ENCODE measurements at regions not wholly inside any gene's neighbourhood (a gene's known extent, or its start where the extent isn't known, plus 50 kb on each side); places are given as distances from the start of the nearest gene placed in this dataset.

GRCh38 chr2:120566331-120567035, 169.2 kb upstream of the GLI2 start:
- no peak for DNase-seq (ENCODE audit: low read depth, low spot score)

DNA sequence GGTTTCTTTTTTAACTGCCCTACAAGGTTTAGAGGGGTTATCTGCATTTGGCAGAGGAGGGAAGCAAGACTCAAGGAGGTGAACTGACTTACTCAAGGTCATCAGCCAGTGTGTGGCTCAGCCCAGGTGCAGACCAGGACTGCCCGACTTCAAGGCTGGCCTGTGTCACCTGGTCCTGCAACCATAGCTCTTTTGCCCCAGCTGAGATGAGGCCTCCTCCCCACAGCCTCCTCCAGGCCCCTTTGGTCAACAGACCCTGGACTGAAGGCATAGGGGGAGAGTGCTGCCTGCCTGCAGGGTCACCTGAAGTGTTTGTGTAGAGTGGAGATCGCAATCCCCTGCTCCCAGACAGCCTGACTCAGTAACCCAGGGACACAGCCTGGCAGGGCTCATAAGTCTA, 168.5 kb upstream of the GLI2 start:
- no peak for DNase-seq (ENCODE audit: low read depth, low spot score)

GRCh38 chr2:120568089-120568974, 167.3 kb upstream of the GLI2 start:
- DNase-seq (ENCODE audit: low read depth, low spot score), result no peak

GRCh38 chr2:120568975-120569268, 166.7 kb upstream of the GLI2 start:
- DNase-seq (ENCODE audit: low read depth, low spot score), result no peak

DNA sequence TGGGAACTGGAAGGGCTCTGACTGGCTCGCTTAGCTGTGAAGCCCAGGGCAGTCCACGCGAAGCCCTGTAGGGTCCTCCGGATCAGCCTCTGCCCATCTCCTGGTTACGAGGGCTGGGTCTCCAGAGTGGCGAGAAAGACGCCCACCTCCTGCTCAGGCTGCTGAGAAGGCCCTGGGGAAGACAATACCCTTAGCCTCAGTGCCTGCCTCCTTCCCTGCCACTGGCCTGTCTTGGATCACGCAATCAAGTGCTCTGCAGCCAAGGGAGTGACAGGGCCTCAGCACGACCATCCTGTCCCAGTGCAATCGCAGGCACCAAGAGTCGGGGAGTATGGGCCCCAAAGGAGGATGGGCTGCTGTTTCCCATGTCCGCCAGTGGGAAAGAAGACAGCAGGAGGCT, 165.7 kb upstream of the GLI2 start:
- DNase-seq (ENCODE audit: low read depth, low spot score), result no peak

DNA sequence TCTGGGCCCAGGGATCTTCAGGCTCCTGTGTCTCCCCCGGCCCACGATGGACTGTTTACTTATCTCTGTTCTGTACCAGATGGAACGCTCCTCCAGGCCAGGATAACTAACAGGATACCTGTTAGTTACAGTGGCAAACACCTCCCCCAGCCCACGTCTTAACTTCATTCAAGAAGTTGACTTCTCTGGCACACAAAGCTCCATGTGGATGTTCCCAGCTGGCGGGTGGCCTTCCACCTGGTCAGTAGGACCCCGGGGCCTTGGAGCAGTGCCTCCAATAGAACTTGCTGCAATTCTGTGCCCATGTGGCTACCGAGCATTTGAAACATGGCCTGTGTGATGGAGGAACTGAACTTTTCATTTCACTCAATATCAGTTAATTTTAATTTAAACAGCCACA, 165.1 kb upstream of the GLI2 start:
- no peak for DNase-seq (ENCODE audit: low read depth, low spot score)

DNA sequence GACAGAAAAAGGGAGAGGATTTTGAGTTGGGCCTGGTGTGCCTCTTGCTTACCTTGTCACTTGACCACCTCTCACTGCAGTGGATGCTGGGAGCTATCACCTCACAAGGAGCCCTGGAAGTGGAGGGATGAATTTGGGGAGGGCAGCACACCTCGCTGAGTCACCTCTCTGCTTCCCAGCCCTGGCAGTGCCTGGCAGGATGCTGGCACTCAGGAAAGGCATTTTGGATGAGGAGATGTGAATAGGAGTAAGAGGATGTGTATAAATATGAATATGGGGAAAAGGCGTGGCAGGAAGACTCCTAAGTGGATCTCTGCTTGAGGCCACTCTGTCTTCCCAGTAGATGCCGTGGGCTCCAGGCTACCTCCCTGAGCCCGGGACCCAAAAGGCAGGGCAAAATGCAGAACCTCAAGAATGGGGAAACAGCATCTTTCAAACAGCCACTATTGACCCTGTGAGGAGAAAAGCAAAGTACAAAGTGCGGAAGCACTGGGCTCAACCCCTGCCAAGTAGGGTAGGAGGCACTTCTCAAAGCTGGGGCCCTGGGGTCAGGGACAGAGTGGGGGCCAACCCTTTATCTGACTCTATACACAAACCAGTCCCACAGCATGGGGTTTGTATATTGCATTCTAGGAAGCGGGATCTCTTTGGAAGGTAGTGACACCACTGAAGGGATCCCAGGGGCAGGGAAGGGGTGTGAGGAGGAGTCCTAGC, 164.5 kb upstream of the GLI2 start:
- DNase-seq (ENCODE audit: low read depth, low spot score), result no peak

DNA sequence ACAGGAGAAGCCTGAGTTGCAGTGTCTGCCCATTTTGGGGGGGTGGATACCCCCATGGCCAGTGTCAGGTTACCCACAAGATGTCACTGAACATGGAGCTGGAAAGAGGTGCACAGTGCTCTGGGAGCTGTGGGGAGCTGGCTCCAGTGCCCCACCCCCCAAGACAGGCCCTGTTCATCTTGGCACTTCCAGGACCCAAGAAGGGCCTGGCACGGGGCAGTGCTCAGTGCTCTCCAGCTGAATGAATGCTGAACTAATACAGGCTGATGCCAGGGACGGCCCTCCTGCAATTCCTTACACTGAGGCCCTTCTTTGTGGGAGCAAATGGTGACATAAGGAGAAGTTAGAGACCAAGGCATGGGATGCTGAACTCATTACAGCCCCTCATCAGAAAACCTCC, 163.4 kb upstream of the GLI2 start:
- no peak for DNase-seq (ENCODE audit: low read depth, low spot score)

GRCh38 chr2:120574620-120575019, 161.0 kb upstream of the GLI2 start:
- DNase-seq (ENCODE audit: low read depth, low spot score), result no peak

GRCh38 chr2:120575966-120576365, 159.7 kb upstream of the GLI2 start:
- DNase-seq (ENCODE audit: low read depth, low spot score), result no peak

DNA sequence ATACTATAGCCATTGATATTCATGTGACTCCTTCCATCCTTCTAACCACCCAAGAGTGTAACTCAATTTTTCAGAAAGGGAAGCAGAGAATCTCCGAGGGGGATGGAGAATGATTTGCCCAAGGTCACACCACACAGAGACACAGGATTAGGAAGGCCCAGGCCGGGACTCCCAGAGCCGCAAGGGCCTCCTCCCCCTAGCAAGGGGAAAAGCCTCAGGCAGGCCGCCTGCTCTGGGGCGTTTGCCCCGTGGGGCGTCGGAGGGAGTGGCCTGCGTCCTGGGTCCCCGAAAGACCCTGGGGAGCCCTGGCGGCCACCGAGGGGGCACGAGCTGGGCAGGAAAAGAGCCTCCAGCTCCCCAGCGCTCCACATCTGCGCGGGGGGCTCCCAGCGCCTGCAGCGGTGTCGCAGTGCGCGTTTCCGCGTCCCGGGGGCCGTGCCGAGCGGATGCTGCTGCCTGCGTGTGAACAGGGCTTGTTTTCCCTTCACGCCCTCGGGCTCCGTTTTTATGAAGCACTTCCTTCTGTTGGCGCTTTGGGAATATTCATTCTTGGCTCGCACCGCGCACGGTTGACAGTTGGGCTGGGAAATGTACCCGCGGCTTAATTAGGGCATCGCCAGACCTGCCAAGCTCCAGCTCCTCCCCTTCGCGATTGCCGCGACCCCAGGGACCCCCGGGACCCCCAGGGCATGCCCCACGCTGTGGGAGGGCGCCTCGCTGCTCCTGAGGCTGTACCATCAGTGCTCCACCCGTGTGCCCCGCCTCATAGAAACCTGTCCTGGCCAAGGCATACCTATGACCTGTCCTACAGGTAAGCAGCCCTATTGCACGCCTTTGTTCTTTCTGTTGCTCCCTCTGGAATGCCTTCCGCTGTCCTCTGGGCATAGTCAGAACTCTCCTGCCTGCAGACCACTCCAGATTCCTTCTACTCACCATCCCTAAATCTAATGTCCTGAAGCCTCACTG, 158.9 kb upstream of the GLI2 start:
- DNase-seq (ENCODE audit: low read depth, low spot score), result no peak

GRCh38 chr2:120577721-120578295, 157.9 kb upstream of the GLI2 start:
- no peak for DNase-seq (ENCODE audit: low read depth, low spot score)

DNA sequence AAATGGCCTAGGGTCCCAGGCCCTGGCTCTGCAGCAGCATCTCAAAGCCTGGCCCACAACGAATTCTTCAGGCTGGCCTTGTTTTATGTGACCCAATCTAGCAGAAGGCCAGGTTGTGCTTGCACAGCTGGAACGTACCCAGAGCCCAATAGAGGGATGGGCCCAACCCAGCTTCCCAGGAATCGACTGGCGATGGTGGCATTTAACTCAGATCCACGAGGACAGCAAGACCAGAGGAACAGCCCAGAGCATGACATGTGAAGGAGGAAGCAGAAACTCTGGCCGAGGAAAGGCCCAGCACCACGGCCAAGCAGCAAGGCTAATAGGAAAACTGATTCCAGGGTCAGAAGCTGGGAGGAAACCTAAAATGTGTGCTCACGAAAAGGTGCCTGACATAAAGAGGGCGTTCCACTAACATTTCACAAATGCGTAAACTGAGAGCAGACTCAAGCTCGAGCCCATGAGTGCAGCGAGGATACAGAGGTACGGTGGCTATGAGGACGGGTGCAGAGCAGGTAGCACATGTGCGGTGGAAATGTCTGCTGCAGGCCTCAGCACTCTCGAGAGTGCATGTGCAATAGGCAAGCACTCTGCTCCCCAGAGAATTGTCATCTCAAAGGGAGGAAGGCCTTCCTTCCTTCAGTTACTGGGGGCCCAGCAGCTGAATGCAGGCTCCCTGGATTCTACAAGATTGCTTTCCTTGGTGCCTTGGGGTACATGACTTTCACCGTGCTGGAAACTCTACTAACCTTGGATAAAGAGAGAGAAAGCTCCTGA, 156.9 kb upstream of the GLI2 start:
- DNase-seq (ENCODE audit: low read depth, low spot score), result no peak

DNA sequence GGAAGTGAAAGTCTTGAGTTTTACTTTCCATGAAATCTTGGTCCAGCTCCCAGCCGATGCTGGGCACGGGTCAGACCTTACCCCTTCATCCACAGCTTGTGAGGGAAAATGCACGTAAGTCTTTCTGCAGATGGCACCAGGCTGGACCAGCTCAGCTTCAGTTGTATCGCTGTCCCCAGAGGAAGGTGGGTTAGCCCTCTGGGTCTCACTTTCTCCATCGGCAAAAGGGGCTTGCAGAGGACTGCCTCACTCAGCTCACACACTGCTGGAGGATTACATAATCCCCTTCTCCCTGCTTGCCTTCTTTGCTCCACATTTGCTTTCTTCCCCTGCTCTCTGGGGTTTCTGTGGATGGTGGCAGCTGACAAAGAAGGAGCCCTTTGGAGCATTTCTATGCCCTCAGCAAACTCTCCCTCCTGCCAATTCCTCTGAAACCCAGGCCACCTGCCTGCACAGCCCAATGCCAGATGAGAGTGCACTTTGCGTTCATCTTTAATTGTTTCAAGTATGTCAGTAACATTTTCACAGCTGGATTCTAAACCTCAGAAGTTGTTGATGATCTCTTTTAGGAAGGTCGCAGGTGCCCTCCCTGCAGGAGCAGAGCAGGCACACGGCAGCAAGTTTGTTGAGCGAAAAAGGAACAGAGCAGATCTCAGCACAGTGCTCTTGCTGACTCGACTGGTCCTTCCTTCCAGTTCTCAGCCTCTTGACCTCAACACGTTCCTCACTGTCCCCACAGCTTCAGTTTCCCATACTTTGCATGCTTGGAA, 155.6 kb upstream of the GLI2 start:
- DNase-seq (ENCODE audit: low read depth, low spot score), result no peak

DNA sequence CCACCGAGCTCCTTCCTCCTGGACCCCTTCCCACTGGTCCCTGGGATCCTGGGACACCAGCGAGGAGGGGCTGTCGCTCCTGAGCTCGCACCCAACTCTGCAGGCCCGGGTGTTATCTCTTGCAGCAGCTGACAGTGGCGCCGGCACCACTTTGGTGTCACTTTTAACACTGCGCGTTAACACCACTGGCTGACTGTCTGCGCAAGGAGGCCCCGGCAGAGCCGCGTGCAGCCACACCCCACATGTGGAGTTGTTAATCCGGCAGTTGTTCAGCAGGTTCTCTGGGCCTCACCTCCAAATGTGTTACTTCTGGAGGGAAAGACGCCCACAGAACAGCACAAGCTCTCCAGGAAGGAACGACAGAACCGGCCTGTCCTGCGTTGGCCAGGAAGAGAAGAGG, 155.0 kb upstream of the GLI2 start:
- DNase-seq (ENCODE audit: low read depth, low spot score), result no peak

DNA sequence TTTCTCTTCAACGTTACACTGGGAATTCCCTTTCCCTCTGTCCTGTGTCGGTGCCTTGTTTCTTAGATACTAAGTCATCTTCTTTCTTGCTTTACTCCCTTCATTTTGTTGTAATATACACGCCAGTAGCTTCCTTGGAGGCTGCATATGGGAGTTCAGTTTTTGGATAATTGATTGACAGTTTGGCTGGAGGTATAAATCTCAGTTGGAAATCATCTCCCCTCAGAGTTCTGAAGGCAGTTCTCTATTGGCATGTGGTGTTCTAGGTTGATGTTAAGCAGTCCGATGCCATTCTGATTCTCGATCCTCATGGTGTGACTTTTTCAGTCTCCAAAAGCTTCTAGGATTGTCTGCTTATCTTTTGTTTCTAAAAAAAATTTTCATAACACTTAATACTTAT, 152.5 kb upstream of the GLI2 start:
- no peak for DNase-seq (ENCODE audit: low read depth, low spot score)

- no peak for DNase-seq (ENCODE audit: low read depth, low spot score)
Observed at GRCh38 chr2:120583851-120584570, 151.7 kb upstream of the GLI2 start.

DNA sequence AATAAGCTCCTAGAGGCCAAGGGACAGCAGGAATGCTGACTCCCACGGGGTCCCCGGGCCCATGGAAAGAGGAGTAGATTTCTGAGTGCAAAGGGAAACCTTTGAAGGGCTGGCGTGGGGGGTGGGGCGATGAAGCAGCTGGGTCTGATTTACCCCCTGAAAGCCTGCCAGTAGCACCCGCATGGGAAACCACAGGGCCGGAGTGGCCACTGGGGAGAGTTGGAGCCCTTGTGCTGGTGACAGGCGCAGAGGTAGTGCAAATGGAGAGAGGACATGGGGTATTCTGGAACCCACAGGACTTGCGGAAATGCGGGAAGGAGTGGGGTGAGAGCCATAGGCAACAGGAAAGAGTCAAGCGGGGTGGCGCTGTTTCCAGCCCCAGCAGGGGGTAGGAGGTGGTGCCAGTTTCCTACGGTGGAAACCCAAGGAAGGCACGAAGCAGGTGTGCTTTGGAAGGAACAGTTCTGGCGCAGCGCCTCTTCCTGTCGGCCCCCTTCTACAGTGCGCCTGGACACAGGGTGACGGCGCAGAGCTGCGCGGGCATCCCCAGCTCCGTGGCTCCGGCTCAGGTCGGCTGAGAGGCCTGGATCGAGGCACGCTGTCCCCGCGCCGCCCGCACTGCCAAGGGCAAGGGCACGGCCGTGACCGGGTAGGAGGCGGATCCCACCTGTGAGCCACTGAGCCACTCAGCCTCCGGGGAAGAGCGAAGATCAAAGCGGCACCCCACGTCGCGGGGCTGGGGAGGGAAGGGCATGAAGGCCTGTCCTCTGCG, 149.0 kb upstream of the GLI2 start:
- no peak for DNase-seq (ENCODE audit: low read depth, low spot score)

All from activated naive CD8-positive, alpha-beta T cell treated with anti-CD3 and anti-CD28 coated beads, Interleukin-2, amount 50 U/mL, for 16 hours (primary cell).